GM19455 (cell line): ENCODE measurements at regions not wholly inside any gene's neighbourhood (a gene's known extent, or its start where the extent isn't known, plus 50 kb on each side); places are given as distances from the start of the nearest gene placed in this dataset.
A peak's percentile ranks its signal among the peaks of the same experiment; 100 is the strongest.
"Not testable (repeated sequence)": the region's sequence is repeated elsewhere in the genome, so short reads cannot be mapped to it uniquely, and the experiment has no call there.

Source experiments
- ATAC-seq: cut with Tn5 transposase; IDR thresholded peaks from one replicate; pipeline ENCODE4 v1.9.1; 2021; ENCODE audit not compliant: unreplicated experiment

DNA sequence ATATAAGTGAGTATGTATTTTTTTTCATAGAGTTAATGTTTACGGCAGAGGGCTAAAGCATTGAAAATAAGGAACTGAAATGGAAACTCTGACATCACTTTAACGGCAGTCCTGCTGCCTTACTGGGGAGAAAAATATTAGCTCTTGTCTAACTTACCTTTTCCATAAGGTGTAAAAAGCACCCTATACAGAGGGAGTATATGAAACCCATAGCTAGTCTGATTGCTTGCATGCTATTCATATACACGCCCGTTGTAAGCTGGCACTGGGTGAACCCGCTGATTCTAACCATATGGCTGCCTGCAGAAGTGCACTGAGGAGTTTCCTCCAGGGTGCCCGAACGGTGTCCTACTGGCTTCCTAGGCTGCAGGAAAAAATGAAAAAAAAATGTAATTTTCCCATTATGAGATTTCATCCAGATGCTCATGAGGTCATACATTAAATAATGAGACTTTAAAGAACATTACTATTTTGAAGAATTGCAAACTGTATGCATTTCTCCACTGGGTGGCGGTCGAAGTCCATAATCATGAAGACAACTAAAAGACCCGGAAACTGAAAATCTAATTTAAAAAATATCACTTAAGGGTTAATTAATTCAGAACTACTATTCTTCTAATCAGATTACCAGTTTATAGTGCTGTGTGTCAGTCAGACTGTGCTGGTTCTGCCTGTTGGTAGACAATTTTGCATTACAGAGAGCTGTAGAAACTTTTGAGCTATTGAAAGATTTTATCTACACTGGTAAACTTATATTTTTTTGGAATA is 144.7 kb downstream of the ALX1 start:
- peak; percentile 82 for ATAC-seq

DNA sequence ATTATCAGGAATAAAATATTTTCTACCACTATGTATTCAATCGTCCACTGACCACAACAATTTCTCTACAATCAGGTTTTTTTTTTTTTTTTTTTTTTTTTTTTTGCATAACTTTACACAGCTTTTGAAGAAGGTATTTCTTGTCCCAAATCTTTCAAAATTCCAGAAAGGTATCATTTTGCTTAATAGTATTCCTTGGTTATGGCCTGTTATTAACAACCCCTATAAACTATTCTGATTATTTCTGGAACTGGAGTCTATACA is 145.3 kb downstream of the ALX1 start:
- no peak for ATAC-seq

DNA sequence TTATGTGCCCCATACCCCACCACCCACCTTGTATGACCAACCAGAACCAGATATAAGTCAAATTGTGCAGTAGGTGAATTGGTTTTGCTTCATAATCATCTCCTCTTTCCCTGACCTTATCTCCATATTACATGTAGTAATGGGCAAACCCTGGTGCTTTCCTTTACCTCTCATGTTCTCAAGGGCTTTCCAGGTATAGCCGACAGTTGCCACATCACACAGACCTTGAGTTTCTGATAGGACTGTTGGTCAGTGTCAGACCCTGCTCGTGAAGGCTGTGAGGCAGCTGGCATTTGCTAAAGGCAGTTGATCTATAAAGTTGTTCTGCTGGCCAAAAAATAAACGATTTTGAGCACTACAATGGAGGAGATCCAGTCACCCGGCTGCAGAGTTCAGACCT is 145.9 kb downstream of the ALX1 start:
- no peak for ATAC-seq

DNA sequence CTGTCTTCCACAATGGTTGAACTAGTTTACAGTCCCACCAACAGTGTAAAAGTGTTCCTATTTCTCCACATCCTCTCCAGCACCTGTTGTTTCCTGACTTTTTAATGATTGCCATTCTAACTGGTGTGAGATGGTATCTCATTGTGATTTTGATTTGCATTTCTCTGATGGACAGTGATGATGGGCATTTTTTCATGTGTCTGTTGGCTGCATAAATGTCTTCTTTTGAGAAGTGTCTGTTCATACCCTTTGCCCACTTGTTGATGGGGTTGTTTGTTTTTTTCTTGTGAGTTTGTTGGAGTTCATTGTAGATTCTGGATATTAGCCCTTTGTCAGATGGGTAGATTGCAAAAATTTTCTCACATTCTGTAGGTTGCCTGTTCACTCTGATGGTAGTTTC is 153.1 kb downstream of the ALX1 start:
- not testable (repeated sequence) for ATAC-seq

DNA sequence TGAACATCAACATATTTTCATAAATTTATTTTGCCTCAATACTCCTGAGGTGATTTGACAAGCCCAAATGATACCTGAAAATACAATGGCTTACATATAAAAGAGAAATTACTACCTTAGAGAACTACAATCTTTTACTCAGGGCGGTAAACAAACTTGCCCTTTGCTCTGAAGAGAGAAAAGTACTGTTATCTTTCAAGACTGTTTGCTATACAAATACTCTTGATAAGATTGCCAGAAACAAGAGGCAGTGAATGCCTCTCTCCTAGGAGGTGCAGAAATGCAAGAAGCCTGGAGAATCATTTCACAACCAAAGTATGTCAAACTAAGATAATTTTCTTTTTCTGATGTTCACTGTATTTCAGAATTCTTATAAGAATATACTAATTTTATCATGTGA is 160.3 kb downstream of the ALX1 start:
- ATAC-seq: no peak

DNA sequence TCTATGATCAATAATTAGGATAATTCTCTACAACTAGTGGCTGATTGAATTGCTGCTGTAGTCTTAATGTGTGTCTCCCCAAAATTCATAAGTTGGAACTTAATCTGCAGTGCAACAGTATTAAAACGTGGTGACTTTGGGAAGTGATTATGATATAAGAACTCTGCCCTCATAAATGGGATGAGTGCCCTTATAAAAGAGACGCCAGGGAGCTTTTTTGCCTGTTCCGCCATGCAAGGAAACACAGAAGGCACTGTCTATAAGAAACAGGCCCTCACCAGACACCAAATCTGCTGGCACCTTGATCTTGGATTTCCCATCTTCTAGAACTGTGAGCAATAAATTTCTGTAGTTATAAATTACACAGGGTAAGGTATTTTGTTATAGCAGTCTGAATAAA is 161.0 kb downstream of the ALX1 start:
- ATAC-seq: no peak

DNA sequence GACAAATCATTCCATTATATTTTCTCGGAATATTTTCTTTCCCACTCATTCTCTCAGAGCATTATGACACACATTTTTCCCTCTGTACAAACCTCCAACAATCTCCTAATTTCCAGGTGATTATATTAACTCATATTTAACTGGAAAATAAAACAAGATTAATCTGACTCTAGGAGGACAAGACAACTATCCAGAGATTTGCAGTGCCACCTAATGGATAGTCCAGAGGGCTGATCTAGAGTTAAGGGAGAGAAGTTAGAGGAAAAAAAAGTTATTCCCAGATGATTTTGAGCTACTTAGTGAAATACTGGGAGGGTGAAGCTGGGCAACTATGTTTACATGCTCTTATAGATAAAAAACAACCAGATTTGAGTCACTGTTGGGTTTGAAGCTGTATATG is 161.7 kb downstream of the ALX1 start:
- ATAC-seq: no peak

DNA sequence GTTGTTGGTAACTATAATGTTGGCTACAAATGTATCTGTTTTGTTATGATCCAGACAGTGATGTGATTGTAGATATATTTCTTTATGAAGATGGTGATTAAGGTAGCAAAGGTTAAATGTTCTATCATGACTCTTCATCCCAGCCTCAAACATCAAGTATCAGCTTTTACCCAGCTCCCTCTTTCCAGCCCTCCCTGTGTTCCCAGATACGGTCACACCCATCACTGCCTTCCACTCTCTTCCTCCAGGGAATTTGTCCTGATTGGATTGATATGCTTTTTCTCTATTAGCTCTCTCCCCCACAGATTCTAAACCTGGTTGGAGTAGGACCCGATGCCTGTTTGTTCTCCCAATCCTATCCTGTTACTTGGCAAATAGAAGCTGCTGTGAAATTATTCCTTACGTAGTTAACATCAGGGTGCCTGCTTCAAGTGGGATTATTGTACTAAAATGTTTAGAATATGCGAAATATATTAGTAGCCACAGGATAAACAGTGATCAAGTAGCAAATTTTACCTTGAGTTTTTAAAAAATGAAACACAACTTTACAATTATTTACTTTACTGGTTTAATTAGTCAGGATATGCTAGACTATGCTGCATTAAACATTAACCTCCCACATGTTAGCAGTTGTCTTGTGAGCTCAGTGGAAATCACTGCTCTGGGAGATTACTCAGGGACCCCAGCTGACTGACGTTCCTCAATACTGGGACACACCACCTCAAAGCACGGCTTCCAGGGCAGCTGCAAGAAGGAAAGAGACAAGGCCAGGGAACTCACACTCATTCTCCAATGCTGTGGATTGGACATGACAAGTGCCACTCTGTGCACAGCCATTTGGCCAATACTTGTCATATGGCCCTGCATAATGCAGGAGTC is 165.3 kb downstream of the ALX1 start:
- ATAC-seq: no peak

DNA sequence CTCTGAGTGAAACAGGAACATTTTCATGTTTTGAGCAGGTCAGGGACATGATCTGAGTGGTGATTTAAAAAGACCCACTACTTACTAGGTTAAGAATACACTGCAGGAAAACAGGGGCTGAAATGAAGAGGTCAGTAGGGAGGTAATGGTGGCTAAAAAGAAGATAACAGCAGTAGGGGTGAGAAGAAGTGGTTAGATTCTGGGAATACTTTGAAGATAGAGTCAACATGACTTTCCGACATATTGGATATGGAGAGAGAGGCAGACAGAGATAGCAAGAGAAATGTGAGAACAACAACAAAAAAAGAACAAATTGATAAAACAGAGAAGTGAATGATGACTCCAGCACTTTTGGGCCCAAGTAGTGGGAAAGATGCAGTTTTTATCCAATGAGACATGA is 168.0 kb downstream of the ALX1 start:
- ATAC-seq: no peak

DNA sequence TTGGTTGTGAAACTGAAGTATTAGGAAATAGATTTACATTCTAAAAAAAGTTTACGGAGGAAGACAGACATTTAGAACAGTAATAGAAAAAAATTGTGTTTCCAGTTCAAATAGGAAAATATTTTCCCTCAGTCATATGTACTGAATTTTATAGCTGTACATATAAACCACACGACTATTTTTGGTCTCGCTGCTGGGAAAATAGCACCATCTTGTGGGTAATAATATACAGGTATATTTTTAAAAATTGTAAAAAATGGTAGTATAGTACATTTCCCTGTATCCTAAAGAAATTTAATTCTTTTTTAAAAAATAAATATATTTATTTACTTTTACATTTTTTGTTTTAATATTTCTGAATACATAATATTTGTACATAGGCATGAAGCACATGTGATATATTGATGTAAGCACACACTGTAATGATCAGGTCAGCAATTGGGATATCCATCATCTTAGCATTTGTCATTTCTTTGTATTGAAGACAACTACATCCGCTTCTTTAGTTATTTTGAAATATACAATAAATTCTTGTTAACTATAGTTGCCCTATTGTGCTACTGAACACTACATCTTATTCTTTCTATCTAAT is 168.6 kb downstream of the ALX1 start:
- no peak for ATAC-seq

DNA sequence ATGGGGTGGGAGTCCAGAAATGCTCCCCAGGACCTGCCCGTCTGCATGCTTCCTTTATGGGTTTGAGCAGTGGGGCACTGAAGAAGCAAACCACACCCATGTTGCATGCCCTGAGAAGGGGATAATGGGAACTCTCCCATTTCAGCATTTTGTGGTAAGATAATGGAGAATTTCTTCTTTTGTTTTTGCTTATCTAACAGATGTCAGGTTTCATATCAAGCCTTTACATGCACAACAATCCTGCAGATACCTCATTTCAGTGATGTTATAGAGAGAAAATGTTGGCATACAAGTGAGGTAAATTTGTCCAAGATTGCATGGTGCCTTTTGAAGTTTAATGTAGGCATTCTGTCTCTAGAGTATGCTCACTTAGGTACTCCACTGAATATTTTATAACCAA is 177.0 kb downstream of the ALX1 start:
- no peak for ATAC-seq

DNA sequence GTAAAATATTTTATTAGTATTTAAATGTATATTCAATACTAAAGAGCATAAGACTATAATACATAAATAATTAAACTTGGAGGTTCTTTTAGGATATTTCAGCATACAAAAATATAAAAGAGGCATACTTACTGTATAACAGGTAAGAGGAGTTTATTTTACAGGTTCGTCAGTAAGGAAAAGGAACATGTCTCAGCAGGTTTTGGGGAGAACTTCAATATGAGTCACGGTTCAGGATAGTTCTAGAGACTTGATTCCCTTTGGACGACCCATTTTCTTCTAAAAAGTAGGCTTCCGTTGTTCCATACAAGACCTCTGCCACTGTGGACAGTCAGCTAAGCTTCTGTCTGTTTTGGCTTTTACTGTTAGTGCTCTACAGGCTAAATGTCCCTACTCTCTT is 181.1 kb downstream of the ALX1 start:
- no peak for ATAC-seq

DNA sequence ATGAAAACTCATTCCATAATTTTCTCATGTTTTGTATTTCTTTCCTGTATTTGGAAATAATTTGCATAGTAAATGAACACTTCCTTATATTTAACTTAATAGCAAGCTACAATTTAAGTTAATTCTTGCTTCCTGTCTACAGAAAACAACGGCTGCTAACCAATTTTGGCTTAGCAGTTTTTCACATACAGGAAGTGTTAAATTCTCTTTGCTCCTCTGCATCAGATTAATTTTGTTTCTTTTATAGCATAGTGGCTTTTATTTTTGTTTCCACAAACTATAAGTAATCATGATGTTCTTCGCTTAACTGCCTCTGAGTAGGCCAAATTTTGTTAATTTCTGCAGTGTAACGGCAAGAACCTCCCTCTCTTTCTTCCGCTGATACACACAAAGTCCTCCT is 182.9 kb downstream of the ALX1 start:
- ATAC-seq: no peak

DNA sequence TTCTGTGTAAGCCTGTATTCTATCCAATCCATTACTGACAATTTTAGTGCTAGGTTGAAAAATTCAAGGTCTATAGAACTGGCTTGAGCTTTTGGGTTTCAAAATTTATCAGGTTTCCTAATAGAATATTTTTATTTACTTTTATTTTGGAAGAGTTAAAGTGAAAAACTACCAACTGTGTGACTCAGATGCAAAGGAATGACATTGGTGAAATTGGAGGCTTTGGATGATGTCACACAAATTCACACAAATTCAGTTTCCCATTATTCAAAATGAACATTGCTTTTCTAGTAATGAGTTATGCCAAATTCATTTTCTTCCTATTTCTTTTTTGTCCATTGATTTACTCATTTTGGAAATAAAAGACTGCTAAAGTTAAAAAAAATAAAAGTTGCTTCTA is 186.9 kb downstream of the ALX1 start:
- ATAC-seq: no peak

DNA sequence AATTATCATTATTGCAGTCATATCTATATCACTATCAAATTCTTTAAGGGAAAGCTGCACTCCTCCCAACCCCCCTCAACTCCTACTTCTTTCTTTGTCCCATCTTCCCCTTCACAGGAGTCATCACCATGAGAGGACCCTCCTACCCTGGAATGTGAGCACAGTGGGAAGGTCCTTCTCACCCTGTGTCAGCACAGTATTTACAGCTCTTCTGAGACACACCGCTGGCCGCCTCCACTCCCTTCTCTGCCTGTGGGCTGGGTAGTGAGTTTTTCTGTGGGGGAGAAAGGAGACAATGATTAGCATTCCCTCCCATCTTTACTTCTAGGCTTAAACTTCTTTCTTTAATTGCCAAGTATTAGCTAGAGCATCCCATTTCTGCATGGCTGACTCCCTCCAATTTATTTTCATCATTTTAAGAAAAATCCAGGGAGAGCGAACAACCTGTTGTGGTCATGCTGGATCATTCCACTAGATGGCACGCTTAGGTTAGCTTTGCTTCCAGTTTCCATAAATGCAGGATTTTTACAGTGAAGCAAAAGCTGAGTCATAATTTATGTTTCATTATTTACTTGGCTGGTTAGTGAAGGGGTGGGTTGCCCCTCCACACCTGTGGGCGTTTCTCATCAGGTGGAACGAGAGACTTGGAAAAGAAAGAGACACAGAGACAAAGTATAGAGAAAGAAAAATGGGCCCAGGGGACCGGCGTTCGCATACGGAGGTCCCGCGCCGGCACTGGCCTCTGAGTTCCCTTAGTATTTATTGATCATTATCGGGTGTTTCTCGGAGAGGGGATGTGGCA is 188.5 kb downstream of the ALX1 start:
- peak; percentile 88 for ATAC-seq

DNA sequence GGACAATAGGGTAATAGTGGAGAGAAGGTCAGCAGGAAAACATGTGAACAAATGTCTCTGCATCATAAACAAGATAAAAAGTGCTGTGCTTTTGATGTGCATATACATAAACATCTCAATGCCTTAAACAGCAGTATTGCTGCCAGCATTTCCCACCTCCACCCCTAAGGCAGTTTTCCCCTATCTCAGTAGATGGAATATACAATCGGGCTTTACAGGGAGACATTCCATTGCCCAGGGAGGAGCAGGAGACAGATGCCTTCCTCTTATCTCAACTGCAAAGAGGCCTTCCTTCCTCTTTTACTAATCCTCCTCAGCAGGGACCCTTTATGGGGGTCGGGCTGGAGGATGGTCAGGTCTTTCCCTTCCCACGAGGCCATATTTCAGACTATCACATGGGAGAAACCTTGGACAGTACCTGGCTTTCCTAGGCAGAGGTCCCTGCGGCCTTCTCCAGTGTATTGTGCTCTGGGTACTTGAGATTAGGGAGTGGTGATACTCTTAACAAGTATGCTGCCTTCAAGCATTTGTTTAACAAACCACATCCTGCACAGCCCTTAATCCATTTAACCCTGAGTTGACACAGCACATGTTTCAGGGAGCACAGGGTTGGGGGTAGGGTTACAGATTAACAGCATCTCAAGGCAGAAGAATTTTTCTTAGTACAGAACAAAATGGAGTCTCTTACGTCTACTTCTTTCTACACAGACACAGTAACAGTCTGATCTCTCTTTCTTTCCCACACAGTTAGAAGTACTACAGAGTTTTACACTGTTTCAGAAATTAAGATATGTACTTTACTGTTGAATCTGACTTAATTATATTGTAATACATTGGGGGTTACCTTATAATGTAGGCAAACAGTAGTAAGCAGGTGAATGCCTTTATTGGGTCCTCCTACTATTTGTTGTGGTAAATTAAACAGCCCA is 189.4 kb downstream of the ALX1 start:
- not testable (repeated sequence) for ATAC-seq

DNA sequence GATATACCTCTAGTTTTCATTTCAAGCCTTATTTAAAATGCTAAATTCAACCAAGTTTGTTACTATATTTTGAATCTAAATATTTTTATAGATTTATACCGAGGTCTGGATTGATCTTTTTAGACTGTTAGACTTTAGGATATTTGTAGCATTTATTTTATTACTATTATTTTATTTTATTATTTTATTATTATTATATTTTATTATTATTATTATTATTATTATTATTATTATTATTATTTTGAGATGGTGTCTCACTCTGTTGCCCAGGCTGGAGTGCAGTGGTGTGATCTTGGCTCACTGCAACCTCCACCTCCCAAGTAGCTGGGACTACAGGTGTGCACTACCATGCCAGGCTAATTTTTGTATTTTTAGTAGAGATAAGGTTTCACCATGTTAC is 195.3 kb downstream of the ALX1 start:
- ATAC-seq: not testable (repeated sequence)

DNA sequence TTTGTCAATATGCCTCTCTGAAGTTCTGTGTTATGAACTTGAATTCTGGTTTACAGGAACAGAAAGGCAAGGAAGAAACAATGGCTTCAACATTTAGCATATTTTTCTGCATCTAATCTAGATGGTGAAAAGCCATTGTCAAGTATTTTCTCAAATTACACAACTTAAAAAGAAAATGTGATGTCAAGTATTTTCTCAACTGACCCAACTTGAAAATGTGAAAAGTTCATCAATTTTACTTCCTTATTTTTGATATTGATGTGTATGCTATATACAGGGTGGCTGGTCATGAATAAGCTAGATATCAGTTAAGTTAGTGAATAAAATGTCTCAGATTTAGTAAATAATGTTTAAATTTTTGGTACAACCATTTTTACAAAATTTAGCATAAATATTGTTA is 196.7 kb downstream of the ALX1 start:
- ATAC-seq: no peak

DNA sequence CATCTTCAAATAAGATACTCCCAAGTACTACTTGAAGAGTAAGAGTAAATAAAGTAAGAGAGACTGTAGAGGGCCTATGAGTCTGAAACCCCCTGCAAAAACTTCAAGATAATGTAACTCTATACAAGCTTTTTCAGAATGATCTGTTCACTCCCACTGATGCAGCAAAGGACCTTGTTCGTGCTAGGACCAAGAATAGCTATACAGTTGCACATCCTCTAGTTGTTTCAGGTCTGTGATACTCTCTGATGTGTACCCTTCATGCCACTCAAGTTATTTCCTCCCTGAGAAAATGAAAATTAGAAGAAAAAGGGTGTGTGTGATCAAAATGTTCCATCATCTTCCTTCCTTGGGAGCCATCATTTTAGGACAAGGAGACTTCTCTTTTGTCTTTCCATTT is 204.4 kb downstream of the ALX1 start:
- ATAC-seq: no peak

DNA sequence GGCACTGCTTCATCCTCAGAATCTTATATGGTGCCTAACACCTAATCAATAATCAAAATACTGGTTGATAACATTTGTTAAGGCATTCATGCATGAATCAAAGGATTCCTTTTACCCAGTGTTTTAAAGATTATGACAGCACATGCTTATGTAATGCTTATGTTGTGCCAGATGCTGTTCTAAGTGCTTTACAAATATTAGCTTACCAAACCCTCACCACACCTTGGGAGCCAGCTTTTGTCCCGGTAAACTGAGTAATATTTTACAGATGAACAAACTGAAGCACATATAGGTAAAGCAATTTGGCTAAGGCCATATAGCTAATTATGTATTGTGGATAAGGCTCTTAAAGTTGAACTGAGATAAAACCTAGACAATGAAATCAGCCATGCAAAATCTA is 209.2 kb downstream of the ALX1 start:
- no peak for ATAC-seq
